ENCODE measurements at regions not wholly inside any gene's neighbourhood (a gene's known extent, or its start where the extent isn't known, plus 50 kb on each side); places are given as distances from the start of the nearest gene placed in this dataset.

GRCh38 chr10:78383378-78384048, 349.9 kb downstream of the RPS24 start:
- Histone ChIP-seq H3K4me3 (ENCODE audit: low read length in 3 of 3) (no peak overlapping the region), H3K36me3 (ENCODE audit: control insufficient read depth in 3 of 3, insufficient read depth in 3 of 3, low read length in 3 of 3) (no peaks in the 10 kb centered on the region), H3K9ac (ENCODE audit: low read depth in 1 of 3, low read length in 3 of 3) (no peak overlapping the region), H3K4me1 (ENCODE audit: control insufficient read depth in 3 of 3, insufficient read depth in 3 of 3, low read length in 3 of 3) (no peaks in the 10 kb centered on the region), H3K27ac (ENCODE audit: low read depth, low read length) (no peak overlapping the region), H3K9me3 (ENCODE audit: control insufficient read depth in 3 of 3, low read length in 3 of 3) (peaks cover 0 to 3% (median 2%) of the 10 kb centered on the region in 3 donors), H3K27me3 (ENCODE audit: control insufficient read depth in 3 of 3, insufficient read depth in 3 of 3, low read length in 3 of 3) (peaks cover 0 to 6% (median 5%) of the 10 kb centered on the region in 3 donors)

DNA sequence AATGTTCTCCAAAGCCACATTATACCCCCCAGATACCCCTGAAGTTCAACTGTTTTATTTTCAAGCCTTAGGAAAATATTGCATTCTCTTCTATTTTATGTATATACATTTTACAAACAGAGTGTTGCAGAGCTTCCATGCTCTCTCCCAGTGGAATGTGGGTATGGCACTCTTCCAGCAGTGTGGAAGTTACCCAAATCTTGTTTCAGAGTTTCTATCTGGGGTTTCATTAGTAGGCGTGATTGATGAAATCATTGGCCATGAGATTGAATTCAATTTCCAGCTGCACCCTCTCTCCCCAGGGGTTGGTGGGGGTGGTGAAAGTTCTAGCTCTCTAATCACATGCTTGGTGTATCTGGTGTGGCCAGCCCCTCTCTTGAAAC, 350.4 kb downstream of the RPS24 start:
- Histone ChIP-seq H3K9ac (ENCODE audit: low read depth in 1 of 3, low read length in 3 of 3) (no peak overlapping the region), H3K4me3 (ENCODE audit: low read length in 3 of 3) (no peak overlapping the region), H3K4me1 (ENCODE audit: control insufficient read depth in 3 of 3, insufficient read depth in 3 of 3, low read length in 3 of 3) (no peaks in the 10 kb centered on the region), H3K36me3 (ENCODE audit: control insufficient read depth in 3 of 3, insufficient read depth in 3 of 3, low read length in 3 of 3) (no peaks in the 10 kb centered on the region), H3K9me3 (ENCODE audit: control insufficient read depth in 3 of 3, low read length in 3 of 3) (peaks cover 0 to 2% (median 2%) of the 10 kb centered on the region in 3 donors), H3K27me3 (ENCODE audit: control insufficient read depth in 3 of 3, insufficient read depth in 3 of 3, low read length in 3 of 3) (peaks cover 0 to 7% (median 5%) of the 10 kb centered on the region in 3 donors), H3K27ac (ENCODE audit: low read depth, low read length) (no peak overlapping the region)

DNA sequence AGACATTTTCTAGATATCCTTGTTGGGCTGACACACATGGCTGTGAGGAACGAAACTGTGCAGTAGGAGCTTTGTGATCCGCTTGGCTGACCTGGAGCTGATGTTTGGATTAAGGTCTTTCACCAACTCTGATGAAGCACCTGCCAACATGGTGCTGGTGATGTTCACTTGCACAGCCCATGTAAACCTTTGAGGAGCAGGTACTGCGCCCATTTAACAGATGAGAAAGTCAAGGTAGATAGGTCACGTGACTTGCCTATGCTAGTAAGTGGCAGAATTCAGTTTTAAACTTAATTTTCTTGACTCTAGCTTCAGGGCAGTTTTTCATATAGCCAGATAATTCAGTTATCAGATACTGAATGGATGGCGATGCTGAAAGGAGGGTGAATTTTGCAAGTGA, 351.9 kb downstream of the RPS24 start:
- H3K36me3 ChIP-seq (ENCODE audit: control insufficient read depth in 3 of 3, insufficient read depth in 3 of 3, low read length in 3 of 3) = no peaks in the 10 kb centered on the region
- peaks cover 0 to 10% (median 5%) of the 10 kb centered on the region in 3 donors for H3K27me3 ChIP-seq (ENCODE audit: control insufficient read depth in 3 of 3, insufficient read depth in 3 of 3, low read length in 3 of 3)
- no peak overlapping the region for H3K27ac ChIP-seq (ENCODE audit: low read depth, low read length)
- H3K4me1 ChIP-seq (ENCODE audit: control insufficient read depth in 3 of 3, insufficient read depth in 3 of 3, low read length in 3 of 3) = no peaks in the 10 kb centered on the region
- peaks cover 0 to 2% (median 0%) of the 10 kb centered on the region in 3 donors for H3K9me3 ChIP-seq (ENCODE audit: control insufficient read depth in 3 of 3, low read length in 3 of 3)
- no peak overlapping the region for H3K9ac ChIP-seq (ENCODE audit: low read depth in 1 of 3, low read length in 3 of 3)
- H3K4me3 ChIP-seq (ENCODE audit: low read length in 3 of 3) = no peak overlapping the region

GRCh38 chr10:78386509-78386908, 352.8 kb downstream of the RPS24 start:
- no peak overlapping the region for H3K4me3 ChIP-seq (ENCODE audit: low read length in 3 of 3)
- H3K9ac ChIP-seq (ENCODE audit: low read depth in 1 of 3, low read length in 3 of 3) = no peak overlapping the region
- H3K9me3 ChIP-seq (ENCODE audit: control insufficient read depth in 3 of 3, low read length in 3 of 3) = peaks cover 0 to 2% (median 0%) of the 10 kb centered on the region in 3 donors
- H3K36me3 ChIP-seq (ENCODE audit: control insufficient read depth in 3 of 3, insufficient read depth in 3 of 3, low read length in 3 of 3) = no peaks in the 10 kb centered on the region
- no peak overlapping the region for H3K27ac ChIP-seq (ENCODE audit: low read depth, low read length)
- peaks cover 0 to 10% (median 5%) of the 10 kb centered on the region in 3 donors for H3K27me3 ChIP-seq (ENCODE audit: control insufficient read depth in 3 of 3, insufficient read depth in 3 of 3, low read length in 3 of 3)
- H3K4me1 ChIP-seq (ENCODE audit: control insufficient read depth in 3 of 3, insufficient read depth in 3 of 3, low read length in 3 of 3) = no peaks in the 10 kb centered on the region

GRCh38 chr10:78388331-78389050, 354.8 kb downstream of the RPS24 start:
- H3K9ac ChIP-seq (ENCODE audit: low read depth in 1 of 3, low read length in 3 of 3) = no peak overlapping the region
- no peak overlapping the region for H3K27ac ChIP-seq (ENCODE audit: low read depth, low read length)
- no peaks in the 10 kb centered on the region for H3K36me3 ChIP-seq (ENCODE audit: control insufficient read depth in 3 of 3, insufficient read depth in 3 of 3, low read length in 3 of 3)
- H3K4me1 ChIP-seq (ENCODE audit: control insufficient read depth in 3 of 3, insufficient read depth in 3 of 3, low read length in 3 of 3) = no peaks in the 10 kb centered on the region
- H3K27me3 ChIP-seq (ENCODE audit: control insufficient read depth in 3 of 3, insufficient read depth in 3 of 3, low read length in 3 of 3) = peaks cover 0 to 10% (median 5%) of the 10 kb centered on the region in 3 donors
- no peak overlapping the region for H3K4me3 ChIP-seq (ENCODE audit: low read length in 3 of 3)
- H3K9me3 ChIP-seq (ENCODE audit: control insufficient read depth in 3 of 3, low read length in 3 of 3) = peaks cover 0 to 2% (median 0%) of the 10 kb centered on the region in 3 donors

GRCh38 chr10:78389419-78389818, 355.8 kb downstream of the RPS24 start:
- no peak overlapping the region for H3K27ac ChIP-seq (ENCODE audit: low read depth, low read length)
- H3K9me3 ChIP-seq (ENCODE audit: control insufficient read depth in 3 of 3, low read length in 3 of 3) = peaks cover 0 to 2% (median 0%) of the 10 kb centered on the region in 3 donors
- no peaks in the 10 kb centered on the region for H3K4me1 ChIP-seq (ENCODE audit: control insufficient read depth in 3 of 3, insufficient read depth in 3 of 3, low read length in 3 of 3)
- H3K36me3 ChIP-seq (ENCODE audit: control insufficient read depth in 3 of 3, insufficient read depth in 3 of 3, low read length in 3 of 3) = no peaks in the 10 kb centered on the region
- no peak overlapping the region for H3K9ac ChIP-seq (ENCODE audit: low read depth in 1 of 3, low read length in 3 of 3)
- peaks cover 0 to 10% (median 5%) of the 10 kb centered on the region in 3 donors for H3K27me3 ChIP-seq (ENCODE audit: control insufficient read depth in 3 of 3, insufficient read depth in 3 of 3, low read length in 3 of 3)
- no peak overlapping the region for H3K4me3 ChIP-seq (ENCODE audit: low read length in 3 of 3)

DNA sequence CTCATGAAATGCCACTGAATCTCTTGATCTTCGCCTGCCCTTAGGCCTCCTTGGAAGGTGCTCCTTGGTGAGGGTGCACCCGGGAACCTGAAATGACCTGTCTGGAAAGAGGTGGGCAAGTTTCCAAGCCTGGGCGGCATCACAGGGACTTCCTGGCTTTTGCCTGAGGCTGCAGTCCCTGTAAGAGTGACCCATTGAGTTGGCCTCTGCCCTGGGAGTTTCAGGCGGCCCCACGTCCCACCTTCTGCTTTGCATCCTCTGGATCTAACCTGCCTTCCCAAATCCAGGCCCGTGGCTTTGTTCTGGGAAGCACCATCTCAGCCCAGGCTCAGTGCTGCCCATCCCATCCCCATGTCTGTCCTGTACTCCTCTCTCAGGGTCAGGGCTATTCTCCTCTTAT, 356.4 kb downstream of the RPS24 start:
- Histone ChIP-seq H3K9ac (ENCODE audit: low read depth in 1 of 3, low read length in 3 of 3) (no peak overlapping the region), H3K27ac (ENCODE audit: low read depth, low read length) (no peak overlapping the region), H3K36me3 (ENCODE audit: control insufficient read depth in 3 of 3, insufficient read depth in 3 of 3, low read length in 3 of 3) (no peaks in the 10 kb centered on the region), H3K27me3 (ENCODE audit: control insufficient read depth in 3 of 3, insufficient read depth in 3 of 3, low read length in 3 of 3) (peaks cover 0 to 10% (median 5%) of the 10 kb centered on the region in 3 donors), H3K4me1 (ENCODE audit: control insufficient read depth in 3 of 3, insufficient read depth in 3 of 3, low read length in 3 of 3) (no peaks in the 10 kb centered on the region), H3K9me3 (ENCODE audit: control insufficient read depth in 3 of 3, low read length in 3 of 3) (no peaks in the 10 kb centered on the region), H3K4me3 (ENCODE audit: low read length in 3 of 3) (no peak overlapping the region)

- Histone ChIP-seq H3K4me3 (ENCODE audit: low read length in 3 of 3) (no peak overlapping the region), H3K4me1 (ENCODE audit: control insufficient read depth in 3 of 3, insufficient read depth in 3 of 3, low read length in 3 of 3) (no peaks in the 10 kb centered on the region), H3K27ac (ENCODE audit: low read depth, low read length) (no peak overlapping the region)
These were observed 357.2 kb downstream of the RPS24 start for GRCh38 chr10:78390817-78391216.

GRCh38 chr10:78391585-78391984, 357.9 kb downstream of the RPS24 start:
- Histone ChIP-seq H3K27ac (ENCODE audit: low read depth, low read length) (no peak overlapping the region), H3K4me3 (ENCODE audit: low read length in 3 of 3) (no peak overlapping the region), H3K4me1 (ENCODE audit: control insufficient read depth in 3 of 3, insufficient read depth in 3 of 3, low read length in 3 of 3) (no peaks in the 10 kb centered on the region), H3K27me3 (ENCODE audit: control insufficient read depth in 3 of 3, insufficient read depth in 3 of 3, low read length in 3 of 3) (peaks cover 0 to 10% (median 5%) of the 10 kb centered on the region in 3 donors), H3K9ac (ENCODE audit: low read depth in 1 of 3, low read length in 3 of 3) (no peak overlapping the region), H3K9me3 (ENCODE audit: control insufficient read depth in 3 of 3, low read length in 3 of 3) (no peaks in the 10 kb centered on the region), H3K36me3 (ENCODE audit: control insufficient read depth in 3 of 3, insufficient read depth in 3 of 3, low read length in 3 of 3) (no peaks in the 10 kb centered on the region)

More at GRCh38 chr10:78390817-78391216, 357.2 kb downstream of the RPS24 start:
- no peaks in the 10 kb centered on the region for H3K9me3 ChIP-seq (ENCODE audit: control insufficient read depth in 3 of 3, low read length in 3 of 3)
- no peaks in the 10 kb centered on the region for H3K36me3 ChIP-seq (ENCODE audit: control insufficient read depth in 3 of 3, insufficient read depth in 3 of 3, low read length in 3 of 3)
- no peak overlapping the region for H3K9ac ChIP-seq (ENCODE audit: low read depth in 1 of 3, low read length in 3 of 3)
- peaks cover 0 to 10% (median 5%) of the 10 kb centered on the region in 3 donors for H3K27me3 ChIP-seq (ENCODE audit: control insufficient read depth in 3 of 3, insufficient read depth in 3 of 3, low read length in 3 of 3)

DNA sequence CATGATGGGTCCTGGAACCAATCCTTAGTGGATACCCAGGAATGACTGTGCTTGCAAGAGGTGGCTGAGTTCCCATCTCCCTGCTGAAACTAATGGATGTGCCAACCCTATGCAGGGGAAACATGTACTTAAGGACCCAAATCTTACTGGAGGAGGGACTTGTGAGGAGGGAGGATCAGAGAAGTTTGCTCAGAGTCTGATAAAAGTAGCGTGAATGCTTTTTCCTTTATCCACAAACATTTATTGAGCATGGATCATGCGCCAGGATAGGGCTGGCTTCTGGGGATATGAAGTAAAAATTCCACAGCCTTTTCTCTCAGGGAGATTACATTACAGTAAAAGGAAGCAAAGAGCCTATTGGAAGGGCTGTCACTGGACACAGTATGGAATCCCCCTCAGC, 358.5 kb downstream of the RPS24 start:
- peaks cover 0 to 10% (median 5%) of the 10 kb centered on the region in 3 donors for H3K27me3 ChIP-seq (ENCODE audit: control insufficient read depth in 3 of 3, insufficient read depth in 3 of 3, low read length in 3 of 3)
- no peaks in the 10 kb centered on the region for H3K9me3 ChIP-seq (ENCODE audit: control insufficient read depth in 3 of 3, low read length in 3 of 3)
- no peak overlapping the region for H3K27ac ChIP-seq (ENCODE audit: low read depth, low read length)
- no peak overlapping the region for H3K9ac ChIP-seq (ENCODE audit: low read depth in 1 of 3, low read length in 3 of 3)
- H3K4me3 ChIP-seq (ENCODE audit: low read length in 3 of 3) = no peak overlapping the region
- H3K4me1 ChIP-seq (ENCODE audit: control insufficient read depth in 3 of 3, insufficient read depth in 3 of 3, low read length in 3 of 3) = no peaks in the 10 kb centered on the region
- H3K36me3 ChIP-seq (ENCODE audit: control insufficient read depth in 3 of 3, insufficient read depth in 3 of 3, low read length in 3 of 3) = no peaks in the 10 kb centered on the region
